Stimulated activated CD8-positive, alpha-beta memory T cell treated with anti-CD3 and anti-CD28 coated beads, Interleukin-15, amount 100 ng/mL, for 48 hours (primary cell): ENCODE measurements at regions not wholly inside any gene's neighbourhood (a gene's known extent, or its start where the extent isn't known, plus 50 kb on each side); places are given as distances from the start of the nearest gene placed in this dataset.
"Not testable (repeated sequence)": the region's sequence is repeated elsewhere in the genome, so short reads cannot be mapped to it uniquely, and the experiment has no call there.

Source experiments
- DNase-seq, 2 donors: peaks; one replicate each; pipeline ENCODE4 v3.0.0-alpha.2; 2020; ENCODE audit warnings: low read depth in 2 of 2

- no peak for DNase-seq
Measured at GRCh38 chr3:87895983-87896382, 162.8 kb downstream of the CGGBP1 start.

DNA sequence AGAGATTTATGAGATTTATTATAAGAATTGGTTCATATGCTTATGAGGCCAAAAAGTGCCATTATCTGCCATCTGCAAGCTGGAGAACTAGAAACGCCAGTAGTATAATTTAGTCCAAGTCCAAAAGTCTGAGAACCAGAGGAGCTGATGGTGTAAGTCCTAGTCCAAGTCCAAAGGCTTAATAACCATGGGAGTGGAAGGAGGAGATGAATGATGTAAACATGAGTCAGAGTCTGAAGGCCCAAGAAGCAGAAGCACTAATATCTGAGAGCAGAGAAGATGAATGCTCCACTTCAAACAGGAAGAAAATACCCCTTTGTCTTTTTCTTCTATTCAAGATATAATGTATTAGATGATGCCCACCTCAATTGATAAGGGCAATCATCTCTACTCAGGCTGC lies 185.7 kb downstream of the CGGBP1 start:
- DNase-seq: no peak

GRCh38 chr3:87867001-87867400 lies 191.8 kb downstream of the CGGBP1 start:
- no peak for DNase-seq

DNA sequence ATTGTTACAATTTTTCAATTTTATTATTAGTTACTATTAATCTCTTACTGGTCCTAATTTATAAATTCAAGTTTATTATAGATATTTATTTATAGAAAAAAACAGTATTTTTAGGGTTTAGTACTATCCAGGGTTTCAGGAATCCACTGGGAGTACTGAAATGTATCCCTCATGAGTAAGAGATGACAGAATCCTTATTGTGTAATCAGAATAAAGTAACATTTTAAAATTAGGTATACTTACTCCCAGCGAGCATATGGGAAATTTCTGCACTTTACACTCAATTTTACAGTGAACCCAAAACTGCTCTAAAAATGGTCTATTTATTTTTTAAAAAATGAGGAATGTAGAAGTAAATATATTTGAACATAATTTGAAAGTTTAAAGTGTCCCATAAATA lies 202.7 kb downstream of the CGGBP1 start:
- no peak for DNase-seq

GRCh38 chr3:87855616-87856015 lies 203.2 kb downstream of the CGGBP1 start:
- no peak for DNase-seq

GRCh38 chr3:87855211-87855610 lies 203.6 kb downstream of the CGGBP1 start:
- no peak for DNase-seq

GRCh38 chr3:87848003-87848402 lies 210.8 kb downstream of the CGGBP1 start:
- no peak for DNase-seq

DNA sequence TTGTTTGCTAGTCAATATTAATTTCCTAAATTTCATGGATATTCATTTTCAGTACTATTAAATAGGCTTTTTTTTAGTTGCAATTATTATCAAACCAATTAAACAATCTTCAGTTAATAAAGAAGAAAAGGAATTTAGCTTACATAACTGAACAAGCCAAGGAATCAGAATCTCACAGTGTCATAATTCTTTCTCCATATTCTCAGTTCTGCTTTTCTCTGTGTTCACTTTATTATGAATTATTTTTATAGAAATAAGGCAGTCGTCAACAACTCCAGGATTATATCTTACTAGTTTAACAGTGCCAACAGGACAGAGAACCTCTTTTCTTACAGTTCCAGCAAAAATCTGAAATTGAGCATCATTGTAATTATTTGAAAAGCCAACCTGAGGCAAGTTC lies 221.7 kb downstream of the CGGBP1 start:
- DNase-seq: no peak

- DNase-seq: no peak
Measured at GRCh38 chr3:87836026-87836425, 222.8 kb downstream of the CGGBP1 start.

DNA sequence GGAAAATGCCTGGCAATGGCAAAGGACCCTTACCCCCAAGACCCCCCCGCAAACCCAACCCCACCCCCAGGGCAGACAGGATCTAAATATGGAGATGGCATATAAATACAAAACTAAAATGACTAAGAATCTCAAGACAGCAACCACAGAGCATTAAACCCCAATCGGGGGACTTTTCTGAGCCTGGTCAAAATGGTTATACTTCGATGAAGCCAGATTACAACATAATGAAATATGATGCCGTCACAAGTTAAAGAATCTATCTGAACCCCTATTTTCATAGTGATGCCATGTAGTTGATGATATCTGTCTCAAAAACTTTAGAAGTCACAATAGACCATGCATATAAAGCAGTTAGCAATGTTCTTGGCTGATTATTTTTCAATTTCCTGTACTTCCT lies 223.6 kb downstream of the CGGBP1 start:
- DNase-seq: no peak

GRCh38 chr3:87834327-87834726 lies 224.5 kb downstream of the CGGBP1 start:
- no peak for DNase-seq

- DNase-seq: no peak
Measured at GRCh38 chr3:87833039-87833377, 225.8 kb downstream of the CGGBP1 start.

DNA sequence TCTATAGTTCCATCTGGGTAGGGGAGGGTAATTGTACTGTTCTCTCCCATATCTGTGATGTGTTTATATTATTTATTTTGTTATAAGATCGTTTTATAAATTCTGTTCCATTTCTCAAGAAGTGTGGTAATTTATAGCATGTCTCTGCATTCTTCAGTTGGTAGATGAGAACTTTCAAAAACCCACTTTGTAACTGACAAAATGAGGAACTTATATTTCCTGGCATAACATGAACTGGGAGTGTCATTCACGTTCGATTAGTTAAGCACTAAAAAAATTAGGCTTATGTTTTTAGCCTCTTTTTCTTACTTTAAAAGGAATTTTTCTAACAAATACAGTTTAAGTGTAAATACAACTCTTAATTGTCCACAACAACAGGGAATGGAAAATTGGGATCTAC lies 230.8 kb downstream of the CGGBP1 start:
- no peak for DNase-seq

DNA sequence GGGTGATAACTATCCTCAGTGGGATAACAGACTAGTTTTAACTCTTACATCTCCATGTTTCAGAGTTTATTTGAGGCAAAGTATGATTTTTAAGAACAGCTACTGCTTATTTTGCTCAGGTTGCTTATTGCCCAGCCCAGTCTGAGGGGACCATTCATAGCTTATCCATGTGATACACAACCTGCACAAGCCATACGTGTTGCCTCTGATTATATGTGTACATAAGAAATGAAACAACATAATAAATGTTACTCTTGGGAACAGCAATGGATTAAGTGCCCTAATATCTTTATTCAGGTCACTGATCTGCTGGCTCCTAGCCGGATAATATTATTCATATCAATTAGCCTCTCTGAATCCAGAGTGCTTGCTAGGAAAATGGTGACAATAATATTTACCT lies 236.2 kb downstream of the CGGBP1 start:
- DNase-seq: no peak

- DNase-seq: not testable (repeated sequence)
Measured at GRCh38 chr3:87813503-87813902, 245.3 kb downstream of the CGGBP1 start.

DNA sequence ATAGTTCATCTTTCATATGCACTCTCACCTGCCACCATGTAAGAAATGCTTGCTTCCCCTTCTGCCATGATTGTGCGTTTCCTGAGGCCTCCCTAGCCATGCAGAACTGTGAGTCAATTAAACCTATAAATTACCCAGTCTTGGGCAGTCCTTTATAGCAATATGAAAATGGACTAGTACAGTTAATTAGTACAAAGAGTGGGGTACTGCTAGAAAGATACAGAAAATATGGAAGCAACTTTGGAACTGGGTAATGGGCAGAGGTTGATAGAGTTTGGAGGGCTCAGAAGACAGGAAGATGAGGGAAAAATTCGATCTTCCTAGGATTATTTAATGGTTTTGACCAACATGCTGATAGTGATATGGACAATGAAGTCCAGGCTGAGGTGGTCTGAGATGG lies 246.9 kb downstream of the CGGBP1 start:
- no peak for DNase-seq

DNA sequence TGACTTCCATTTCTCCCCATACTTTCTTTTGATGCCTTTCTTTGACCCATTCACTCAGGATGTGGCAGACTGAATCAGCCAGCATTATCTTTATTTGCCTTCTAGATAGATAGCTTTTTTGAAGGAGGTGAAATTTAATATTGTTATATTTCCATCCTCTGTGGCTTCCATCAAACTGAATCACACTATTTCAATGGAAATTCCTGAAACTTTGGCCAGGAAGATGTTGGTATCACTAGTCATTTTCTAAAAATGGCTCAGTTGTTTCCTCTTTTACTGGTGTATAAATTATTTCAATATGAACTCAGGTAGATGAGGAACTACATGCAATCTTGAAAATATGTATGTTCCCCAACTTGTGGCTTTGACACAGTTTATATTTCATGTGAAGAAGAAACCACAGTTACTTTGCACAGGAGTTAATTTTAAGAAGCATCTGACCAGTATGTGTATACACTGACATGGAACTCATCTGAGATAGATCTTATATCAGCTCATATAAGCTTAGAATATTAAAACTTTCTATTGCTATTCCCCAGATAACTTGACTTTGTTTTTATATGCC lies 248.3 kb downstream of the CGGBP1 start:
- DNase-seq: no peak

DNA sequence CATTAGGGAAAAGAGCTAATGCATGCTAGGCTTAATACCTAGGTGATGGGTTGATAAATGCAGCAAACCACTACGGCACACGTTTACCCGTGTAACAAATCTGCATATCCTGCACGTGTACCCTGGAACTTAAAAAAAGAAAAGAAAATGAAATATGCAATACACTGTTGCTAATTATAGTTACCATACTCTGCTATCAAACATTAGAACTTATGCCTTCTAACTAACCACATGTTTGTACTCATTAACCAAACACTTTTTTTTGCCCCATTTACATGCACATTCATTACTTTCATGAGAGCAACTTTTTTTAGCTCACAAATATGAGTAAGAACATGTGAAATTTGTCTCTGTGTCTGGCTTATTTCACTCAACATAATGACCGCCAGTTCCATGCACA lies 253.1 kb downstream of the CGGBP1 start:
- DNase-seq: no peak

GRCh38 chr3:87801409-87801808 lies 257.4 kb downstream of the CGGBP1 start:
- DNase-seq: no peak

- DNase-seq: no peak
Measured at GRCh38 chr3:87800516-87800915, 258.3 kb downstream of the CGGBP1 start.

- DNase-seq: no peak
Measured at GRCh38 chr3:87798567-87798947, 260.2 kb downstream of the CGGBP1 start.

- no peak for DNase-seq
Measured at GRCh38 chr3:87797872-87798566, 260.8 kb downstream of the CGGBP1 start.

- DNase-seq: no peak
Measured at GRCh38 chr3:87796843-87797185, 262.0 kb downstream of the CGGBP1 start.

- no peak for DNase-seq
Measured at GRCh38 chr3:87796137-87796842, 262.5 kb downstream of the CGGBP1 start.
